ENCODE measurements at regions not wholly inside any gene's neighbourhood (a gene's known extent, or its start where the extent isn't known, plus 50 kb on each side); places are given as distances from the start of the nearest gene placed in this dataset.

- DNase-seq (ENCODE audit: low read depth, low spot score) (no peak), FAIRE-seq (no peak)
- Histone ChIP-seq H3K4me2 (ENCODE audit: insufficient read depth, low read length) (no peak overlapping the region), H3K36me3 (ENCODE audit: control insufficient read depth in 2 of 2, extremely low read depth in 1 of 2, insufficient read depth in 2 of 2, low read length in 2 of 2) (no peaks in the 10 kb centered on the region), H3K27me3 (ENCODE audit: control insufficient read depth in 2 of 2, insufficient read depth in 2 of 2, low read length in 2 of 2) (peaks cover 3 to 9% of the 10 kb centered on the region in 2 experiments), H3K9me3 (replicated peaks; ENCODE audit: control insufficient read depth, insufficient read depth, low read length) (no peaks in the 10 kb centered on the region), H3K79me2 (ENCODE audit: control insufficient read depth, insufficient read depth, low read length) (no peaks in the 10 kb centered on the region), H2AFZ (ENCODE audit: low read depth, low read length) (no peak overlapping the region), H3K4me1 (ENCODE audit: control insufficient read depth, extremely low read depth, insufficient read depth, low read length) (no peaks in the 10 kb centered on the region), H4K20me1 (replicated peaks; ENCODE audit: control insufficient read depth, extremely low read depth, insufficient read depth, low read length) (no peaks in the 10 kb centered on the region), H3K4me3 (replicated peaks in 1 of 3; ENCODE audit: insufficient read depth in 1 of 3, low read depth in 1 of 3, low read length in 3 of 3) (no peak overlapping the region), H3K27ac (ENCODE audit: insufficient read depth, low read depth, low read length) (no peak overlapping the region), H3K9ac (replicated peaks; ENCODE audit: extremely low read depth, insufficient read depth, low read length) (no peak overlapping the region), H3K9me1 (replicated peaks; ENCODE audit: control insufficient read depth, extremely low read depth, insufficient read depth, low read length) (no peaks in the 10 kb centered on the region)
- ChIA-PET CTCF (interaction anchor here (1.7 kb wide), 1 partner anchor 8 kb away, joined by 3 read pairs; no protein-coding TSS in a partner anchor), POLR2A (no interaction called here)
- no peak for TF ChIP-seq EZH2 (IDR thresholded peaks at IDR 0.05; ENCODE audit: borderline replicate concordance, low read depth, low read length, severe bottlenecking)
- no peak for TF ChIP-seq JUN (IDR thresholded peaks at IDR 0.05; ENCODE audit: borderline replicate concordance, insufficient read depth, insufficient read length, low read depth)
- TF ChIP-seq CTCF (IDR thresholded peaks at IDR 0.05; ENCODE audit: extremely low read depth in 1 of 2, insufficient read depth in 1 of 2, low read depth in 1 of 2, low read length in 2 of 2): no peak
- no peak for TF ChIP-seq FOS (IDR thresholded peaks at IDR 0.05; ENCODE audit: borderline replicate concordance, insufficient read depth, low read length)
- TF ChIP-seq GATA2 (IDR thresholded peaks at IDR 0.05; ENCODE audit: insufficient read depth, insufficient read length, low read depth, low read length): no peak
- TF ChIP-seq MYC (IDR thresholded peaks at IDR 0.05; ENCODE audit: low read depth, low read length): no peak
- no peak for TF ChIP-seq POLR2AphosphoS5 (IDR thresholded peaks at IDR 0.05; ENCODE audit: insufficient read depth, low read depth, low read length)
- TF ChIP-seq POLR2A (IDR thresholded peaks at IDR 0.05; ENCODE audit: low read depth, low read length): no peak
- TF ChIP-seq, protein P1, sequence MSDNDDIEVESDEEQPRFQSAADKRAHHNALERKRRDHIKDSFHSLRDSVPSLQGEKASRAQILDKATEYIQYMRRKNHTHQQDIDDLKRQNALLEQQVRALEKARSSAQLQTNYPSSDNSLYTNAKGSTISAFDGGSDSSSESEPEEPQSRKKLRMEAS (IDR thresholded peaks at IDR 0.05; ENCODE audit: insufficient read depth, insufficient read length): no peak
- dilution Hi-C loops (cut with MboI; ENCODE audit: extremely low pct_ligation_motif_present, low sequenced_read_pairs): no loop called here
- BruUV-seq (replicated peaks): no TSS peak
- intact Hi-C loops (cut with micrococcal nuclease): no loop called here
These were observed 138.8 kb upstream of the WNT4 start for GRCh38 chr1:22281521-22282363.

Data from endothelial cell of umbilical vein (primary cell).